Progenitor cell of endocrine pancreas (in vitro differentiated cells): ENCODE measurements at regions not wholly inside any gene's neighbourhood (a gene's known extent, or its start where the extent isn't known, plus 50 kb on each side); places are given as distances from the start of the nearest gene placed in this dataset.

Source experiments
- DNase-seq: peaks from one replicate; pipeline ENCODE4 v3.0.0; 2021; ENCODE audit warnings: low spot score; ENCODE audit not compliant: unreplicated experiment
- H3K27ac Mint-ChIP-seq: 2 replicates; pipeline ENCODE4 v1.8.0; 2021; ENCODE audit warnings: mild to moderate bottlenecking, moderate library complexity, mixed read lengths
- H3K27me3 Mint-ChIP-seq: 2 replicates; pipeline ENCODE4 v1.8.0; 2021; ENCODE audit warnings: mixed read lengths
- H3K36me3 Mint-ChIP-seq: 2 replicates; pipeline ENCODE4 v1.8.0; 2022; ENCODE audit warnings: mixed read lengths; ENCODE audit not compliant: insufficient read depth
- H3K4me1 Mint-ChIP-seq: 2 replicates; pipeline ENCODE4 v1.8.0; 2021; ENCODE audit warnings: low read depth, mixed read lengths
- H3K4me3 Mint-ChIP-seq: 2 replicates; pipeline ENCODE4 v1.8.0; 2021; ENCODE audit warnings: low read depth, mild to moderate bottlenecking, moderate library complexity, mixed read lengths
- H3K9me3 Mint-ChIP-seq: 2 replicates; pipeline ENCODE4 v1.8.0; 2021; ENCODE audit warnings: low read depth, mixed read lengths
- TF ChIP-seq, protein P1 (sequence below): fragments of 200-600 bp; sonication (generic); IDR thresholded peaks from one replicate; pipeline ENCODE4 v1.5.0; 2021; ENCODE audit warnings: antibody characterized with exemption, mild to moderate bottlenecking; ENCODE audit not compliant: unreplicated experiment

DNA sequence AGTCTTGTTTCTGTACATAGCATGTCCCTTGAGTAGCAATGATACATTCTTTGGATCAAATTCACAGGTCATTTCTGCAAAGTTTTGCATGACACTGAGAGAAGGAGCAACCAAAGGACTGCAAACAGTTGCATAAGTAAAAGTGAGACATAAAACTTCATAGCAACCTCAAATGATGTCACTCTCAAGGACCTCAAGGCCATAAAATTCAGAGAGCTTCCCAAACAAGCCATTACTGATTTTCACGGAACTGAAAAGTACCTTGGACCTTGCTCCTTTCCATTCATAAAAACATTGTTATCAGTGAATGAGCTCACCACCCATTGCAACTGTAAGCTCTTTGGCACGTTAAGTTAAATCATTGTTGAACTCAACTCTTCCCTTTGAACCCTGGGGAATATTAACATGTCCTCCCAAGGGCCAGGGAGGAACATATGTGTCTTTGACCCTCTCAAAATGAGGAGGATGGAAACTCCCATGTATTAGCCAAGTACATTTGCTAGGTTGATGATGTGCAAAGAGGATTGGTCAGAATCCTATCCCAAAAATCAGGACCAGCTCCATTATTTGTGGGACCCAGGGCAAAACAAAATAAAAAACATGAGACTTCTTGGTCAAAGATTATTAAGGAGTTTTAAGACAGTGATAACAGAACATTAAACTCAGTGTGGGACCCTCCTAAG, 275.0 kb upstream of the DYNLRB2 start:
- TF ChIP-seq, protein P1, sequence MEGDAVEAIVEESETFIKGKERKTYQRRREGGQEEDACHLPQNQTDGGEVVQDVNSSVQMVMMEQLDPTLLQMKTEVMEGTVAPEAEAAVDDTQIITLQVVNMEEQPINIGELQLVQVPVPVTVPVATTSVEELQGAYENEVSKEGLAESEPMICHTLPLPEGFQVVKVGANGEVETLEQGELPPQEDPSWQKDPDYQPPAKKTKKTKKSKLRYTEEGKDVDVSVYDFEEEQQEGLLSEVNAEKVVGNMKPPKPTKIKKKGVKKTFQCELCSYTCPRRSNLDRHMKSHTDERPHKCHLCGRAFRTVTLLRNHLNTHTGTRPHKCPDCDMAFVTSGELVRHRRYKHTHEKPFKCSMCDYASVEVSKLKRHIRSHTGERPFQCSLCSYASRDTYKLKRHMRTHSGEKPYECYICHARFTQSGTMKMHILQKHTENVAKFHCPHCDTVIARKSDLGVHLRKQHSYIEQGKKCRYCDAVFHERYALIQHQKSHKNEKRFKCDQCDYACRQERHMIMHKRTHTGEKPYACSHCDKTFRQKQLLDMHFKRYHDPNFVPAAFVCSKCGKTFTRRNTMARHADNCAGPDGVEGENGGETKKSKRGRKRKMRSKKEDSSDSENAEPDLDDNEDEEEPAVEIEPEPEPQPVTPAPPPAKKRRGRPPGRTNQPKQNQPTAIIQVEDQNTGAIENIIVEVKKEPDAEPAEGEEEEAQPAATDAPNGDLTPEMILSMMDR = no peak
- no peak for DNase-seq
- no peak overlapping the region for H3K4me3 Mint-ChIP-seq
- no peaks in the 10 kb centered on the region for H3K36me3 Mint-ChIP-seq
- H3K27ac Mint-ChIP-seq = peak overlapping the region; percentile 27
- H3K27me3 Mint-ChIP-seq = no peaks in the 10 kb centered on the region
- no peaks in the 10 kb centered on the region for H3K9me3 Mint-ChIP-seq
- peaks cover 8% of the 10 kb centered on the region for H3K4me1 Mint-ChIP-seq

DNA sequence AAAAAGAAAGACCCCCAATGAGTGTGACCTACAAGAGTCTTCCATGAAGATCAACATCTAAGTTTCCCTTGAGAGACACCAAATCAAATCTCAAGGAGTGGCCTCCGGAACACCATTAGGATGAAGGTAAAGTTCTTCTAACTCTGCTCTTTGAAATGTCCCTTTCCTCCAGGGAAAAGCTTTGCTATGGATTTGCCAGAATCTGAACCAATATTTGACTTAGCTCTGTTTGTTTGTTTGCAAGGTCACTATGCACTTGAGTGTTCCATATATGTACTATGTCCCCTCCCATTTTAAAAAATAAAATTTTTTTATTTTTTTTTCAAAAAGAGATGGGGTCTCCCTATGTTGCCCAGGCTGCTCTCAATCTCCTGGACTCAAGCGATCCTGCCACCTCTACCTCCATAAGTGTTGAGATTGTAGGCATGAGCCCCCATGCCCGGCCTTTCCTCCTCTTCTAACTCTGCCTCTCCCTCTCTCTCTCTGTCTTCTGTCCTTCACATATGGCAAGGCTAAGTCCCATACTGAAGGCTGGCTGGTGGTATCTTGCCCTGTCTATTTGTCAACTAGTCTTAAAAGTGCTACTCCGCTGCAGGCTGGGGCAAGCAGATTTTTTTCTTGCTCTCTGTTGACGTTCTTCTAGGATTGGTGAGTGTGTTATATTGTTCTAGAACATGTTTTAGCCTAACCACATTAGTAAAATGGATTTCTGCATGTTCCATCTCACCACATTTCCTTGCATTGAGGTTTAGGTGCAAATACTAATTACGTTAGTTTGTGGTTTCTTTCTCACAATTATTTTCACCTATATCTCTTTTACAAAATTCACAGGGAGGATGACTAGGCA, 276.7 kb upstream of the DYNLRB2 start:
- Mint-ChIP-seq H3K4me1 (peaks cover 10% of the 10 kb centered on the region), H3K27me3 (no peaks in the 10 kb centered on the region), H3K9me3 (no peaks in the 10 kb centered on the region), H3K36me3 (no peaks in the 10 kb centered on the region), H3K27ac (no peak overlapping the region), H3K4me3 (no peak overlapping the region)
- TF ChIP-seq, protein P1 = no peak
- DNase-seq = no peak

DNA sequence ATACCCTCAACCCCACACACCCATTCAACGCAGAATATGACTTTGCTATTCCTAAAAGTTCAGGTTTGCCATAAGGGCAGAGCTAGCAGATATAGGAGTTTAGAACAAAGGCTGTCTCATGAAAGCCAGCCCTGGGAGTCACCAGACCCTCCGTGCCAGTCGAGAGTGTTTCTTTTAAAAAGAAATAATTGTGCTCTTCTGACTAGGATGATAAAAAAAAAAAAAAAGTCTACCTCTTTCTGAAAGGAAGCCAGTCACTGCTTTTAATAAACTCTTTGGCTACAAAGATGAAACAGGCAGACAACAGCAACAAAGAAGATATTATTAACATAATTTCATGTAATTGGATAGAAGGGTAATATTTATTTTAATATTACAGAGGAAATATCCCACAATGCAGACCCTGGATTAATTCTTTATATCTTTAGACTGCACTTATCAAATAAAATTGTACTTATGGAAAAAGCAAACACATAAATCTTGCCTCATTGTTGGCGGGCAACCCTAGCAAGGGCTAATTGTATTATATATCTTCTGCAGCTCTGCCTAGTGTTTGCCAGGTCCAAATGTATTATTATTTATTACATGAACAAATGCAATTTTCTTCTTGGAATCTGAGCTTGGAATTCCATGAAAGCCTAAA, 277.5 kb upstream of the DYNLRB2 start:
- Mint-ChIP-seq H3K36me3 (no peaks in the 10 kb centered on the region), H3K27me3 (no peaks in the 10 kb centered on the region), H3K4me3 (no peak overlapping the region), H3K9me3 (no peaks in the 10 kb centered on the region), H3K4me1 (peaks cover 11% of the 10 kb centered on the region), H3K27ac (no peak overlapping the region)
- no peak for DNase-seq
- TF ChIP-seq, protein P1 = no peak

DNA sequence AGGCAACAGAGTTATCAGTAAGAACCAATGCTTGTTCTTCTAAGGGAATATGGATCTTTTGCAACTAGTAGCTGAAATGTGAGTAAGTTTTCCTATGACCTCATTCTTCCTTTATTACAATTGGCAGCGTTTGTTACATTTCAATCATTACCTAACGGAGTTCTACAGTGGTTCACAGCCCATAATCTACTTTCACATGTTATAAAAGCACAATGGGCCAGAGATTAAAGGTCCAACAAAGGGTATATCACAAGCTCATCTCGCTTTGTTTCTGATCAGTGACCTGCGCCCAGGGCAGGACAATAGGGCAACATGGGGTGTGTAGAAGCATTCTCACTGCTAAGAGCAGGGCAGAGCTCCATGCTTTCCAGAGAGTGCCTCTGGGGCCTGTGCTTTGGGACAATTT, 279.9 kb upstream of the DYNLRB2 start:
- no peak overlapping the region for H3K4me3 Mint-ChIP-seq
- no peaks in the 10 kb centered on the region for H3K27me3 Mint-ChIP-seq
- no peaks in the 10 kb centered on the region for H3K36me3 Mint-ChIP-seq
- no peak overlapping the region for H3K27ac Mint-ChIP-seq
- DNase-seq = no peak
- TF ChIP-seq, protein P1 = no peak
- no peaks in the 10 kb centered on the region for H3K9me3 Mint-ChIP-seq
- H3K4me1 Mint-ChIP-seq = peaks cover 12% of the 10 kb centered on the region

DNA sequence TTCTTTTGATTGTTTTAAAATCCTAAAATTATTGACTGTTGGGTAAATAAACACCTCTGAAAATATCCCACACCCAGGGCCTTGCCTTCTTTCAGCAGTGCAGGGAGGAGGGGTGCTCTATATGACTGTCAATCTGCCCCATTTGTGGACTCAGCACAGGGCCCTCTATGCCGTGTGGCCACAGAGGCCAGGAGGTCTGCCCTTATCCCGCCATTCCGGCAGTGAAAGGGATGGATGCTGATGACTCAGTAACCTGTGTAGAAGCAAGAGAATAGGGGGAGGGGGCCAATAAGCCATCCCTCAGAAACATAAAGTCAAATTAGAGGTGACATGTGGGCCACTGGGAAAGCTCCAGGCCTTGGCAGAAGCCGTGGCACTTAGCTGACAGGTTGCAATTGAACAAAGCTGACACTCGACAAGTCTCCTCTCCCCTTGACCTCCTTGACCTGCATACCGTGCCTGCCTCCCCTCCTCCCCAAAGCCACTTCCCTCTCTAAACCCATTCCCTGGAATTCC, 281.4 kb upstream of the DYNLRB2 start:
- H3K36me3 Mint-ChIP-seq = no peaks in the 10 kb centered on the region
- TF ChIP-seq, protein P1 = no peak
- no peak overlapping the region for H3K4me3 Mint-ChIP-seq
- DNase-seq = no peak
- H3K9me3 Mint-ChIP-seq = no peaks in the 10 kb centered on the region
- no peak overlapping the region for H3K27ac Mint-ChIP-seq
- no peaks in the 10 kb centered on the region for H3K27me3 Mint-ChIP-seq
- H3K4me1 Mint-ChIP-seq = peaks cover 5% of the 10 kb centered on the region
